ENCODE measurements at regions not wholly inside any gene's neighbourhood (a gene's known extent, or its start where the extent isn't known, plus 50 kb on each side); places are given as distances from the start of the nearest gene placed in this dataset.

- H3K4me2 ChIP-seq (ENCODE audit: insufficient read depth, low read length): no peak overlapping the region
- no peaks in the 10 kb centered on the region for H3K4me1 ChIP-seq (ENCODE audit: insufficient read depth, low read length)
- H4K20me1 ChIP-seq (ENCODE audit: insufficient read depth, low read length): no peaks in the 10 kb centered on the region
- TF ChIP-seq CTCF (IDR thresholded peaks at IDR 0.05; ENCODE audit: extremely low read depth, low read depth, low read length): no peak
- no peak overlapping the region for H3K27ac ChIP-seq (ENCODE audit: low read depth, low read length)
- H3K79me2 ChIP-seq (ENCODE audit: insufficient read depth, low read length): no peaks in the 10 kb centered on the region
- no peaks in the 10 kb centered on the region for H3K36me3 ChIP-seq (ENCODE audit: insufficient read depth, low read length)
- no peaks in the 10 kb centered on the region for H3K9me3 ChIP-seq (ENCODE audit: low read depth, low read length)
- H3K27me3 ChIP-seq (ENCODE audit: insufficient read depth, low read length): no peaks in the 10 kb centered on the region
- H2AFZ ChIP-seq (ENCODE audit: low read length): no peak overlapping the region
- no peak for DNase-seq (ENCODE audit: insufficient read length, low spot score, missing footprints)
- H3K4me3 ChIP-seq (ENCODE audit: insufficient read depth, low read length): no peak overlapping the region
Observed at GRCh38 chr6:24031496-24031895, 94.5 kb upstream of the NRSN1 start.

GRCh38 chr6:24032896-24033688 is 92.9 kb upstream of the NRSN1 start:
- Histone ChIP-seq H3K79me2 (ENCODE audit: insufficient read depth, low read length) (no peaks in the 10 kb centered on the region), H3K4me2 (ENCODE audit: insufficient read depth, low read length) (no peak overlapping the region), H4K20me1 (ENCODE audit: insufficient read depth, low read length) (no peaks in the 10 kb centered on the region), H3K4me1 (ENCODE audit: insufficient read depth, low read length) (no peaks in the 10 kb centered on the region), H3K27ac (ENCODE audit: low read depth, low read length) (no peak overlapping the region), H3K9me3 (ENCODE audit: low read depth, low read length) (no peaks in the 10 kb centered on the region), H3K4me3 (ENCODE audit: insufficient read depth, low read length) (no peak overlapping the region), H3K27me3 (ENCODE audit: insufficient read depth, low read length) (no peaks in the 10 kb centered on the region), H3K36me3 (ENCODE audit: insufficient read depth, low read length) (no peaks in the 10 kb centered on the region), H2AFZ (ENCODE audit: low read length) (no peak overlapping the region)
- DNase-seq (ENCODE audit: insufficient read length, low spot score, missing footprints): peak; percentile 14
- no peak for TF ChIP-seq CTCF (IDR thresholded peaks at IDR 0.05; ENCODE audit: extremely low read depth, low read depth, low read length)

- Histone ChIP-seq H2AFZ (ENCODE audit: low read length) (no peak overlapping the region), H3K9me3 (ENCODE audit: low read depth, low read length) (no peaks in the 10 kb centered on the region), H3K27me3 (ENCODE audit: insufficient read depth, low read length) (no peaks in the 10 kb centered on the region), H3K4me2 (ENCODE audit: insufficient read depth, low read length) (no peak overlapping the region), H3K36me3 (ENCODE audit: insufficient read depth, low read length) (no peaks in the 10 kb centered on the region), H3K79me2 (ENCODE audit: insufficient read depth, low read length) (no peaks in the 10 kb centered on the region), H3K4me1 (ENCODE audit: insufficient read depth, low read length) (no peaks in the 10 kb centered on the region), H3K27ac (ENCODE audit: low read depth, low read length) (no peak overlapping the region), H4K20me1 (ENCODE audit: insufficient read depth, low read length) (no peaks in the 10 kb centered on the region), H3K4me3 (ENCODE audit: insufficient read depth, low read length) (no peak overlapping the region)
- no peak for DNase-seq (ENCODE audit: insufficient read length, low spot score, missing footprints)
- no peak for TF ChIP-seq CTCF (IDR thresholded peaks at IDR 0.05; ENCODE audit: extremely low read depth, low read depth, low read length)
Observed at GRCh38 chr6:24043848-24044247, 82.2 kb upstream of the NRSN1 start.

- H2AFZ ChIP-seq (ENCODE audit: low read length): no peak overlapping the region
- H3K4me1 ChIP-seq (ENCODE audit: insufficient read depth, low read length): no peaks in the 10 kb centered on the region
- no peak for DNase-seq (ENCODE audit: insufficient read length, low spot score, missing footprints)
- no peak for TF ChIP-seq CTCF (IDR thresholded peaks at IDR 0.05; ENCODE audit: extremely low read depth, low read depth, low read length)
- no peaks in the 10 kb centered on the region for H3K36me3 ChIP-seq (ENCODE audit: insufficient read depth, low read length)
- H3K27me3 ChIP-seq (ENCODE audit: insufficient read depth, low read length): no peaks in the 10 kb centered on the region
- H3K27ac ChIP-seq (ENCODE audit: low read depth, low read length): no peak overlapping the region
- H4K20me1 ChIP-seq (ENCODE audit: insufficient read depth, low read length): no peaks in the 10 kb centered on the region
- H3K9me3 ChIP-seq (ENCODE audit: low read depth, low read length): no peaks in the 10 kb centered on the region
- no peaks in the 10 kb centered on the region for H3K79me2 ChIP-seq (ENCODE audit: insufficient read depth, low read length)
- no peak overlapping the region for H3K4me3 ChIP-seq (ENCODE audit: insufficient read depth, low read length)
- no peak overlapping the region for H3K4me2 ChIP-seq (ENCODE audit: insufficient read depth, low read length)
Observed at GRCh38 chr6:24051942-24052589, 73.9 kb upstream of the NRSN1 start.

Measured in osteoblast (primary cell).